Activated CD4-positive, alpha-beta T cell treated with anti-CD3 and anti-CD28 coated beads, Interleukin-2, amount 10 ng/mL, durations not matched to agents 7 days and 5 days (primary cell): ENCODE measurements at regions not wholly inside any gene's neighbourhood (a gene's known extent, or its start where the extent isn't known, plus 50 kb on each side); places are given as distances from the start of the nearest gene placed in this dataset.
A peak's percentile ranks its signal among the peaks of the same experiment; 100 is the strongest.

Source experiments
- CTCF ChIA-PET: fragments of 350-600 bp; sonication (Branson Sonifier 250); formaldehyde crosslinking; loops from one replicate; lab custom pipeline; 2021; ENCODE audit warnings: antibody characterized with exemption; lab: Charles Lee
- POLR2A ChIA-PET: fragments of 350-600 bp; sonication (Branson Sonifier 250); formaldehyde crosslinking; loops from one replicate; lab custom pipeline; 2021; ENCODE audit warnings: antibody characterized with exemption; lab: Charles Lee
- DNase-seq: peaks from one replicate; pipeline ENCODE4 v3.0.0-alpha.2; 2020
- H3K27ac Mint-ChIP-seq: one replicate; pipeline ENCODE4 v1.8.0; 2021; ENCODE audit warnings: mild to moderate bottlenecking, moderate library complexity, mixed read lengths
- H3K27me3 Mint-ChIP-seq: one replicate; pipeline ENCODE4 v1.8.0; 2021; ENCODE audit warnings: mixed read lengths
- H3K36me3 Mint-ChIP-seq: one replicate; pipeline ENCODE4 v1.8.0; 2021; ENCODE audit warnings: low read depth, mixed read lengths
- H3K4me1 Mint-ChIP-seq: one replicate; pipeline ENCODE4 v1.8.0; 2021; ENCODE audit warnings: mixed read lengths
- H3K4me3 Mint-ChIP-seq: one replicate; pipeline ENCODE4 v1.8.0; 2021; ENCODE audit warnings: mild to moderate bottlenecking, moderate library complexity, mixed read lengths
- H3K9me3 Mint-ChIP-seq: one replicate; pipeline ENCODE4 v1.8.0; 2021; ENCODE audit warnings: mixed read lengths

DNA sequence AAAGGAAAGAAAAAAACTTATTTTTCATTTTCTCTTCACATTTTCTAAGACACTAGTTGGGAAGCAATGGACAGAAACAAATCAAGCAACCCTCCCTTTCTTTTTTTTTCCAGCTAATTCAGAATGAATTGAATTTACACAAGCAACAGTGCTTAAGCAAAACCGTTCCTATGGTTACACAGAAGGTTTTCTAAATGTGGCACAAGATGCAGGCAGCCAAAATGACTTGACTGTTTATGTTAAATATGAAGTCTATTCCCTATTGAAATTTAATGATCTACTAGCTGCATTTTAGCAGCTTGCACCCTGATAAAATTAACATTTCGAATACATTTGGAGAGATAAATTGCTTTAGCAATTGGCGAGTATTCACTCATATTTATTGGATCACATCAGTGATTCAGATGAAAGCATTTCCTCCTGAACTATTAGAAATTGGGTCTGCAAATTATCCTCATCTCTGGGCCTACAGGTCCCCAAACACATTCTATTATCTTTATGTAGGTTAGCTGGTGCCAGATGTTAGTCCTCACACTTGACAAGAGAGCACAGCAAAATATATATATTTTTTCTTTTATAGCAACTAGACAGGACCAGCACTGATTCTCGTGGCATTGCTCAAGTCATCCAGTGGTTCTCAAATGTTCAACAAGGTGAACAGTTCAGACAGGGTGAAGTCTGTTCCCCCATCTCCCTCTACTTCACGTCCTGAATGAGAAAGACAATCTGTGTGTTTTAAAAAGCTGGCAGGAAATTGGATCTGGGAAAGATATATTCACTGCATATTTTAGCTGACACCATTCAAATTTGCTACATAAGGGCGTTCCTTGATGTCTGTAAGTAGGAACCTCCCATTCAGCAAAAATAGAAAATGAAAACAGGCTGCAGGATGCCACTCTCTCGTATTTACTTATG lies 463.6 kb upstream of the KCNMB2 start:
- CTCF ChIA-PET, result interaction anchor here (1.0 kb wide), 1 partner anchor 12 kb away, joined by 7 read pairs; no protein-coding TSS in a partner anchor
- no peak overlapping the region for H3K4me3 Mint-ChIP-seq
- POLR2A ChIA-PET, result interaction anchor here (0.6 kb wide), 1 partner anchor 295 kb away, joined by 3 read pairs; no protein-coding TSS in a partner anchor

DNA sequence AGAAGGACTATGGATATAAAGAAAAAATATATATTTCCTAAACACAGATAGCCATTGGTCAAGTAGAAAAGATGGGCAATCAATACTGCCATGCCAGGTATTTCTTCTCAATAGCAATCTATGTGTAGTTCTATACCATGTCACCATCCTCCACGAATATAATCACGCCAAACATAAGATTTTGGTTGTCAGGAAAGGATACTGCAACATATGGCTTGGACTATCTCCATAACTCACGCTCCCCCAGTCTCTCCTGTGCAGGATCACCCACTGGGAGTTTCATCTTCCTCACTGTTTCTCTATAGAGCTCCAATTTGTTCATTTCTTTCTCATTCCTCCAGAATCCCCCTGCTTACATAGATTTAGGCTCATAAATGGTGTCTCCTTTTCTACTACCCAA lies 462.9 kb upstream of the KCNMB2 start:
- Mint-ChIP-seq H3K4me1 (peaks cover 4% of the 10 kb centered on the region), H3K9me3 (no peaks in the 10 kb centered on the region), H3K27ac (no peak overlapping the region), H3K27me3 (no peaks in the 10 kb centered on the region), H3K4me3 (no peak overlapping the region), H3K36me3 (no peaks in the 10 kb centered on the region)
- no peak for DNase-seq
- ChIA-PET CTCF (interaction anchor here (1.0 kb wide), 1 partner anchor 11 kb away, joined by 7 read pairs; no protein-coding TSS in a partner anchor), POLR2A (no interaction called here)

More for the DNA sequence above, 463.6 kb upstream of the KCNMB2 start:
- Mint-ChIP-seq H3K27me3 (no peaks in the 10 kb centered on the region), H3K27ac (no peak overlapping the region), H3K36me3 (no peaks in the 10 kb centered on the region), H3K4me1 (peaks cover 4% of the 10 kb centered on the region), H3K9me3 (no peaks in the 10 kb centered on the region)
- no peak for DNase-seq

DNA sequence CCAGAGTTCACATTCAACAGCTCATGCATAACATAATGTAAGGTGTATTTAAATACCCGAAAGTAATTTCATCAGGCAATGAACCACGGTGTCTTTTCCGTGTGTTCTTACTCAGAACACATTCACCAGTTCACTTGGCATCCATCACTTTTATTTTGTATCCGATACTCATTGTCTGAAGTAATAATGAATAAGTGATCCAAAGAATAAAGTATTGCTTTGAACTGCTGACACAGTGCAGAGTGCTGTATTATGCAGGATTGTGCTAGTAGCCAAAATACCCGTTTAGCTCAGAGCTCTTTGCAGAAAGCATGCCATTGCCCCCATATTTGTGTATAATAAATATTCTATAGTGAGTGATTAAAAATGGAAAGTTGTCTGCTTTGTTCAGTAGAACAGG lies 460.9 kb upstream of the KCNMB2 start:
- ChIA-PET POLR2A (no interaction called here), CTCF (interaction anchor here (0.6 to 1.4 kb wide), 2 partner anchors 11 to 156 kb away, joined by 3 to 4 read pairs; no protein-coding TSS in a partner anchor)
- Mint-ChIP-seq H3K27ac (no peak overlapping the region), H3K4me3 (no peak overlapping the region), H3K27me3 (no peaks in the 10 kb centered on the region), H3K4me1 (peaks cover 7% of the 10 kb centered on the region), H3K9me3 (no peaks in the 10 kb centered on the region), H3K36me3 (no peaks in the 10 kb centered on the region)
- no peak for DNase-seq

DNA sequence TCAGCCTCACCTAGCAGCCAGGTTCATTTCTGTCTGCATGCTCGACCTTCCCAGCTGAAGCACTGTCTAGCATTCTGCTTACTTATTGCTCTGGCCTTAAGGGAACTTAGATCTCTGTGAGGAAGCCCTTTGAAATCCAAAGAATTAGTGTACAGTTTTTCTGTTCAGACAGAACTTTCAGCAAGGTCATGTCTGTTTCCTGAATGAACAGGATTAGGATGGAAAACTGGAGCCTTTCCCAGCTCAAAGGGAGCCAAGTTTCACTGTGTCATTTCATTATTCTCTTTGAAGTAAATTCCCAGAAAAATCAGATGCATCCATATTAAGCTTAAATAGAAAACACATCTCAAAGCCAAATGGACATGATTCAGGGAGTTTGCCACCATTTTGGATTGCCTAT lies 457.3 kb upstream of the KCNMB2 start:
- H3K27ac Mint-ChIP-seq, result no peak overlapping the region
- H3K9me3 Mint-ChIP-seq, result no peaks in the 10 kb centered on the region
- H3K4me1 Mint-ChIP-seq, result peaks cover 9% of the 10 kb centered on the region
- H3K36me3 Mint-ChIP-seq, result no peaks in the 10 kb centered on the region
- no peak overlapping the region for H3K4me3 Mint-ChIP-seq
- no peak for DNase-seq
- no peaks in the 10 kb centered on the region for H3K27me3 Mint-ChIP-seq
- ChIA-PET POLR2A (interaction anchor here (0.5 kb wide), 1 partner anchor 57 kb away, joined by 5 read pairs; no protein-coding TSS in a partner anchor), CTCF (no interaction called here)

DNA sequence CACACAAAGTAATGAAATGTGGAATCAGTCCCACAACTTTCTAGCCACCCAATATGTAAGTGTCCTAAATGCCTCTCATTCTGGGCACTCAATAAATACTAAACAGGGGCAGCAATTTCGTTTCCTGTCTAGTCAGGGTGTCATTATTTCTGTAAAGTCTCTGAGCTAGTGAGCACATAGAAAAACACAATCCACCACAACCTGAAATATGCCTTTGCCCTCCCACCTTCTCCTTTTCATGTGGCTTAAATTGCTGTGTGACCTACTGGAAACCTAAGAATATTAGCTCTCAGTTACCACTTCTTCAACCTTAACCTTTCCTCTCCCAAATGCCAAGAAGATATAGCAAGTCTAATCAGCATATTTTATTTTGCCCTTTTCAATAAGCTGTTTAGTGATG lies 456.3 kb upstream of the KCNMB2 start:
- H3K36me3 Mint-ChIP-seq, result no peaks in the 10 kb centered on the region
- ChIA-PET CTCF (no interaction called here), POLR2A (no interaction called here)
- peaks cover 18% of the 10 kb centered on the region for H3K4me1 Mint-ChIP-seq
- no peak overlapping the region for H3K27ac Mint-ChIP-seq
- no peaks in the 10 kb centered on the region for H3K27me3 Mint-ChIP-seq
- H3K4me3 Mint-ChIP-seq, result no peak overlapping the region
- no peak for DNase-seq
- no peaks in the 10 kb centered on the region for H3K9me3 Mint-ChIP-seq

DNA sequence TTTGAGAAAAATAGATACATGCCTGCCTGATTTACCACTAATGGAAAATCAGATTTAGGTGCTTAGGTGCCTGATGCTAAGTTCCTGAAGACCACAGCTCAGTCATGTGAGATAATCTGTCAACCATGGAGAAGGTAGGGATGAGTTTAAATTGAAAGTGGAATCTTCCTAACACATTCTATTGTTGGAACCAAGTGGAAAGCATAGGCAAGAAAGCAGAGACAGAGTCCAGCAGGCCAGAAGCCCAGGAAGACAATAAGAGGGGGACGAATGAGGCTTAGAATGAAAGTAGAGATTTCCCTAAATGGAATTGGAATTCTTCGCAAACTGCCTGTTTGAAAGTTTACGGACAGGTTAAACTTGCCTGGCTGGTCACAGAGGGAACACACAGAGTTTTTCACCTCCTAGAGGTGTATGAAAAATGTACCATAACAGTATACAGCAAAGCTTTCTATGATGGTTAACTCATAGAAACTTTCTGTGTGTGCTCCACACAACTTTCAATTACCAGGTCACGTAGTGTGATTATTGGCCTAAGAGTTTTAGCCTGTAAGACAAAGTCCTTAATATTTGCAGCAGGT lies 453.8 kb upstream of the KCNMB2 start:
- POLR2A ChIA-PET, result no interaction called here
- Mint-ChIP-seq H3K27ac (no peak overlapping the region), H3K4me3 (no peak overlapping the region), H3K27me3 (no peaks in the 10 kb centered on the region), H3K4me1 (peaks cover 30% of the 10 kb centered on the region), H3K9me3 (no peaks in the 10 kb centered on the region), H3K36me3 (no peaks in the 10 kb centered on the region)
- no peak for DNase-seq
- CTCF ChIA-PET, result interaction anchor here (0.7 kb wide), 1 partner anchor 48 kb away, joined by 3 read pairs; no protein-coding TSS in a partner anchor

DNA sequence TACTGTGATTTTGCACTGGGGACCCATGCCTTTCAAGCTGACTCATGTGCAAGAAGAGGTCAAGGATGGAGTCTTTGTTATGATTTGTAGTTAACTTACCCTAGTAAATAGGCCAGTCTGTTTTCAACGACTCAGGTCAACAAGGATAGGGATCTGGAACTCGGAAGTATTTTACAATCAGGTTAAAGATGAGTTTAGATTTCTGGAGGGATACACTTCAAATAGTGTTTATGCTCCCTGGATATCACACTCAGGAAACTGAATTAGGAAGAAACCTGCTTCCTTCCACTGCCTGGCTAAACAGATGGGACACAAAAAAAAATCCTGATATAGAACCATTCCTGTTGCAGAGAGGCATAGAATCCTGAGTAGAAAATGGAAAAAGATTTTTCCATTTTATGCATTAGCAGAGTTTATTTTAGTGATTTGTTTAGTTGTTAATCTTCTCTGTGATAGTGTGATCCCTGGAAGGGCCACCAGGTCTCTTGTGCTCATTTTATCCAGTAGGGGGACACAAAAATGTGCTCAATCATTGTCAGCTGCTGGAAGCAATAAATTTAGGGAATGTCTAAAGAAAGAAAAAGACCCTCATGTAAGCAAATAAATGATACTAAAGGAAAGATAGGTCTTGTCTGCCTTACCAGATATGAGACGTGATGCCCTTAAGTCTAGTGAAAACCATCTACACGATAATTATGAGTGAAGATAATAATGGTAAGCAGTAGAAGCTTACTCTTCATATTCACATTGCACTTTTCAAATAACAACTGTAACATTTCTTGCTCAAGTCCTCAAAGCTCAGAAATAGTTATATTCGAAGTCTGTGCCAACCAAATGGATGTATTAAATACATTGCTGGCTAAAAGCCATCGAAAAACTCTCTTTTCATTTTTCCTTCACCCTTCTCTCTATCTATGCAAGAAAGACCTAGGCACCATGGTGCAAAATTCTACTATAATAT lies 452.1 kb upstream of the KCNMB2 start:
- Mint-ChIP-seq H3K27me3 (no peaks in the 10 kb centered on the region), H3K27ac (peak overlapping the region; percentile 60), H3K9me3 (peaks cover 2% of the 10 kb centered on the region), H3K36me3 (no peaks in the 10 kb centered on the region), H3K4me1 (peaks cover 30% of the 10 kb centered on the region), H3K4me3 (no peak overlapping the region)
- POLR2A ChIA-PET, result interaction anchor here (0.6 kb wide), 1 partner anchor 247 kb away, joined by 4 read pairs; no protein-coding TSS in a partner anchor
- DNase-seq, result no peak
- CTCF ChIA-PET, result interaction anchor here (0.6 to 1.0 kb wide), 2 partner anchors 11 to 892 kb away, joined by 4 to 7 read pairs; no protein-coding TSS in a partner anchor

DNA sequence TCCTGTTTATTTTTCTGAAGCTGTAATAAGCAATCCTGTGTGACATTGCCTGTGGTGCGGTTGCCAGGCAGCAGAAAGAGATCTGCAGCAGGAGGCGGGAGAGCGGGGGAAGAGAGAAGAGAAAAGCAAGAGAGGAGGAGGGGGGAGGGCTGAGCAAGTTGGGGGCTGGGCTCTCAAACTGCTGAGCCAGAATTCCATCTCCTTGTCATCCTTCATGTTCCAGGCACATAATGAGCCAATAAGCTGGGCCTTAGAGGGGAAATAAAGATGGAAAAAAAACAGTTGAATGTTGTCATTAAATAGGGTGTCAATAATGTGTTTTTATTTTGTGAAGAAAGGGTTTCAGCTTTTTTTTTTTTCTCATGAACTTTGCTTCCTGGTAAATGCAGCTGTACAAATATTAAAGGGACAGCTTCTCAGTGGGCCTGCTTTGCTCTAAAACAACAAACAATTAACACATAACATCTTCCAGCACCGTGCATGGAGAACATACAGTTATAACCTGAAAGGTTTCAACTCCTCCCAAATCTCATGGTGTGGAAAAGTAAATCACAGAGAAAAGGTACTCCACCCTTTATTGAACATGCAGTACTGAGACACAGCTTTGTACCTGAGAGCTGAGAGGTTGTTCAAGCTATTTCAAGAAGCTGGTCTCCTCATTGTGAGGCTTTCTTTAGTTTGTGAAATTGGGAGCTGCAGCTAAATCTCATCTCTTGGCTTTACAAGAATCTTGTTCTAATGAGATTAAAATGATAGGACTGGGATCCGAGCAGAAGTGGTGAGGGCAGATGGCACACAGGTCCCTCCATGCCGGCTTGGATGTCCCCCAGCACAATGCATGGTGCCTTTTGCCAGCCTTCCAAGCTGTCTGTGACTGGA lies 451.1 kb upstream of the KCNMB2 start:
- Mint-ChIP-seq H3K4me1 (peaks cover 28% of the 10 kb centered on the region), H3K36me3 (no peaks in the 10 kb centered on the region), H3K27me3 (no peaks in the 10 kb centered on the region), H3K4me3 (no peak overlapping the region), H3K27ac (peak overlapping the region; percentile 60), H3K9me3 (peaks cover 2% of the 10 kb centered on the region)
- CTCF ChIA-PET, result interaction anchor here (1.0 kb wide), 1 partner anchor 12 kb away, joined by 7 read pairs; no protein-coding TSS in a partner anchor
- peak; percentile 50 for DNase-seq
- POLR2A ChIA-PET, result interaction anchor here (0.6 kb wide), 1 partner anchor 246 kb away, joined by 4 read pairs; no protein-coding TSS in a partner anchor

DNA sequence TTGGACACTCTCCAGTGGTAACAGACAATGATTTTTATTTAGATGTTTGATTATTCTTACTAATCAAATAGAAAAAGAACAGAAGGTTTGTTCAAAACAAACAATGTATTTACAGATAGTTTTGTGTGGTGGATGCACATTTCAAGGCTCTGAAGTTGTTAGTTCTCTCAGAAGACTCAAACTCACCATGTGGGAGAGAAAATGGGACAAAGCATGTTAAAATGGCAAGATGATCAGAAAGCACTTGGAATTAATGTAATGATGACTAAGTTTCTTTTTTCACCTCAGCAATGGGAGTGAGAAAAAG lies 450.5 kb upstream of the KCNMB2 start:
- ChIA-PET POLR2A (no interaction called here), CTCF (no interaction called here)
- peaks cover 28% of the 10 kb centered on the region for H3K4me1 Mint-ChIP-seq
- no peaks in the 10 kb centered on the region for H3K27me3 Mint-ChIP-seq
- no peak overlapping the region for H3K27ac Mint-ChIP-seq
- H3K4me3 Mint-ChIP-seq, result no peak overlapping the region
- H3K9me3 Mint-ChIP-seq, result peaks cover 2% of the 10 kb centered on the region
- H3K36me3 Mint-ChIP-seq, result no peaks in the 10 kb centered on the region
- no peak for DNase-seq

DNA sequence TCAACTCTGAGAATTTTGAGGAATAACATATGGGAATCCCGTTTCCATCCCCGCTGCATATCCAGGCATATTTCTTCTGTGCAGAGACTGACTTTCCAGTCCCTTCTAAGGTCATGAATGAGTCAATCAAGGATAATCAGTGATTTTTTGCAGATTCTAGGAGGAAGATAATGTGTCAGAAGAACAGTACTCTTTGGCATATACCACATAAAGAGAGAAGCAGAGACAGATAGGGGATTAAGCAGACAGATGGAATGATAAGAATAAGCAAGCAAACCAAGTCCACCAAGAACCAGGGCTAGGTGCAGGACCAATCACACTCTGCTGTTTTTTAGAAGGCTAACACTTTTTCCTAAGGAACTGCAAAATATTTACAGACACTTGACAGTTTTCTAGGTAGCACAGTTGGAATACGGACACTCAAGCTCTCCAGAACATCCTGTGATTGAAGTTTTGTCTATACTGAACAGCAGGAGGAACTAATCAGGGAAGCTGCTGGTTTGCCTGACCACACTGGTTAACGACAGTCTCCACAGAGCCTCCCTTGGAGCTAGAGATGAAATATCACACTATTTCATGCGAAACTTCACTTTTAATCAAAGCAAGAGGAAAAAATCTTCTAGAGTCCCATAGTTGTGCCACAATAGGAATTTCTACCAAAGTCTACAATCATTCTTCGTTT lies 450.0 kb upstream of the KCNMB2 start:
- DNase-seq, result no peak
- H3K4me1 Mint-ChIP-seq, result peaks cover 28% of the 10 kb centered on the region
- peaks cover 2% of the 10 kb centered on the region for H3K9me3 Mint-ChIP-seq
- no peak overlapping the region for H3K4me3 Mint-ChIP-seq
- H3K27me3 Mint-ChIP-seq, result no peaks in the 10 kb centered on the region
- ChIA-PET CTCF (interaction anchor here (1.4 kb wide), 1 partner anchor 10 kb away, joined by 4 read pairs; no protein-coding TSS in a partner anchor), POLR2A (no interaction called here)
- H3K36me3 Mint-ChIP-seq, result no peaks in the 10 kb centered on the region
- H3K27ac Mint-ChIP-seq, result no peak overlapping the region

DNA sequence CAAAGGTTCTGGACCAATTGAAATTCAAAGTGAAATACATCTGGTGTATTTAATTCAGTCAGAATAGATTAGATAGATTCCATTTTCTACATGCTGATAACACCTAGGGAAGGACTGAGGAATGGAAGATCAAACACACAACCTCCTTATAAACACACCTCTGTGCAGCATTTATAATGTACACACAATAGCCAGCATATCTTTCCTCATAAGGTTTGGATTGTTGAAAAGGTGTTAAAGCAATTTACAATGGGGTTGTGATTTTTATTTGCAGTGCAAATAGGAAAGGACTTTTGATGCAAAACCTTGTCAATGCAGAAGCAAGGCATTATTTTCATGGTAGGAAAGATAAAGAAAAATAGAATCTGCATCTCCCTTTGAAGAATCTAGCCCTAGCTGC lies 448.9 kb upstream of the KCNMB2 start:
- Mint-ChIP-seq H3K27ac (no peak overlapping the region), H3K27me3 (no peaks in the 10 kb centered on the region), H3K9me3 (peaks cover 5% of the 10 kb centered on the region), H3K4me3 (no peak overlapping the region), H3K36me3 (no peaks in the 10 kb centered on the region), H3K4me1 (peaks cover 28% of the 10 kb centered on the region)
- ChIA-PET POLR2A (no interaction called here), CTCF (interaction anchor here (1.4 kb wide), 1 partner anchor 11 kb away, joined by 4 read pairs; no protein-coding TSS in a partner anchor)
- DNase-seq, result no peak
